HepG2 (cell line): ENCODE measurements at regions not wholly inside any gene's neighbourhood (a gene's known extent, or its start where the extent isn't known, plus 50 kb on each side); places are given as distances from the start of the nearest gene placed in this dataset.

ENCODE experiments used
- ATAC-seq: fragments of 200-7000 bp; cut with Tn5 transposase; 3 replicates; pipeline ENCODE4 v1.9.1; 2020; ENCODE audit warnings: mild to moderate bottlenecking, moderate library complexity
- BruUV-seq: library from RNA; stranded (reverse); fragments of 400-500 nt; replicated peaks from 2 replicates; lab custom pipeline; 2021; lab: Mats Ljungman, UMichigan
- CTCF ChIA-PET: fragments of 300-600 bp; formaldehyde crosslinking; extraction: SDS; loops from one replicate; lab custom pipeline; 2021; ENCODE audit warnings: low total read pairs, inconsistent platforms, low intra/inter-chr PET ratio; lab: Yijun Ruan, JAX
- POLR2A ChIA-PET: fragments of 350-600 bp; sonication (Branson Sonifier 250); formaldehyde crosslinking; loops from one replicate; lab custom pipeline; 2020; ENCODE audit warnings: antibody characterized with exemption, inconsistent platforms; lab: Yijun Ruan, JAX
- DNase-seq: peaks from one replicate; pipeline ENCODE4 v3.0.0-alpha.2; 2015; ENCODE audit warnings: low spot score
- FAIRE-seq: peaks from 3 replicates; lab custom pipeline; 2011; peaks lifted over from hg19 to GRCh38; lab: Jason Lieb, UNC
- H2AFZ ChIP-seq: one replicate; pipeline ENCODE4 v1.6.1; 2011; ENCODE audit warnings: low read length, inconsistent platforms
- H3K27ac ChIP-seq: fragments of 300-600 bp; 3 replicates; pipeline ENCODE4 v1.8.0; 2011; ENCODE audit warnings: mixed run types, mild to moderate bottlenecking, mixed read lengths, low read length, inconsistent platforms; ENCODE audit not compliant: insufficient read depth; ENCODE audit errors: extremely low read length
- H3K27me3 ChIP-seq, 2 experiments: fragments of 200-600 bp in 1 of 2; 2 replicates in 1 of 2; 3 replicates in 1 of 2; pipeline versions ENCODE4 v1.6.0 to v1.8.0; 2011; ENCODE audit warnings: low read length in 2 of 2, mild to moderate bottlenecking in 2 of 2, moderate library complexity in 2 of 2, inconsistent platforms in 1 of 2; ENCODE audit not compliant: insufficient read depth in 2 of 2, control insufficient read depth in 1 of 2
- H3K36me3 ChIP-seq, 2 experiments: fragments of 200-600 bp in 1 of 2; replicated peaks in 1 of 2; 2 replicates in 1 of 2; 3 replicates in 1 of 2; pipeline versions ENCODE4 v1.5.1 to v1.8.0; 2011; ENCODE audit warnings: low read length in 2 of 2, inconsistent platforms in 1 of 2; ENCODE audit not compliant: insufficient read depth in 2 of 2, control insufficient read depth in 1 of 2
- H3K4me1 ChIP-seq: 2 replicates; pipeline ENCODE4 v1.5.1; 2012; ENCODE audit warnings: low read length, inconsistent platforms; ENCODE audit not compliant: insufficient read depth
- H3K4me2 ChIP-seq: 2 replicates; pipeline ENCODE4 v1.6.0; 2011; ENCODE audit warnings: low read depth, low read length, inconsistent platforms
- H3K4me3 ChIP-seq, 3 experiments: fragments of 200-600 bp in 1 of 3; sonication (generic), shearing (Covaris generic) in 1 of 3; replicated peaks in 1 of 3; 2 replicates each; pipeline ENCODE4 v1.5.1; 2011 to 2016; ENCODE audit warnings: low read length in 3 of 3, inconsistent platforms in 2 of 3, low read depth in 2 of 3, mild to moderate bottlenecking in 2 of 3, control low read depth in 1 of 3, mixed read lengths in 1 of 3; ENCODE audit not compliant: insufficient read depth in 1 of 3
- H3K79me2 ChIP-seq: one replicate; pipeline ENCODE4 v1.6.1; 2011; ENCODE audit warnings: low read length, inconsistent platforms; ENCODE audit not compliant: insufficient read depth
- H3K9ac ChIP-seq: 2 replicates; pipeline ENCODE4 v1.6.0; 2011; ENCODE audit warnings: mild to moderate bottlenecking, low read depth, low read length, inconsistent platforms; ENCODE audit not compliant: insufficient read depth
- H3K9me3 ChIP-seq: 2 replicates; pipeline ENCODE4 v1.5.1; 2012; ENCODE audit warnings: mild to moderate bottlenecking, low read length
- H4K20me1 ChIP-seq: 2 replicates; pipeline ENCODE4 v1.6.0; 2011; ENCODE audit warnings: inconsistent platforms, mild to moderate bottlenecking, low read length, moderate library complexity; ENCODE audit not compliant: insufficient read depth
- HCFC1 ChIP-seq: fragments of 150-350 bp; IDR thresholded peaks from 2 replicates; pipeline ENCODE4 v1.6.1; 2014; ENCODE audit warnings: low read depth, low read length
- NR2C2 ChIP-seq: sonication (generic); formaldehyde crosslinking; IDR thresholded peaks from 2 replicates; pipeline ENCODE4 v1.4.0; 2020; ENCODE audit warnings: missing genetic modification reagents, mild to moderate bottlenecking, moderate library complexity, borderline replicate concordance
- PHB2 ChIP-seq: fragments of 450-650 bp; IDR thresholded peaks from 2 replicates; pipeline ENCODE4 v1.6.1; 2018; ENCODE audit not compliant: partially characterized antibody
- SMAD1 ChIP-seq: sonication (generic); formaldehyde crosslinking; IDR thresholded peaks from 2 replicates; pipeline ENCODE4 v1.4.0; 2020; ENCODE audit warnings: missing genetic modification reagents, low read depth, mild to moderate bottlenecking, borderline replicate concordance
- ZFP37 ChIP-seq: sonication (generic); formaldehyde crosslinking; IDR thresholded peaks from 2 replicates; pipeline ENCODE4 v1.4.0; 2020; ENCODE audit warnings: missing genetic modification reagents, borderline replicate concordance
- ZNF101 ChIP-seq: sonication (generic); formaldehyde crosslinking; IDR thresholded peaks from 2 replicates; pipeline ENCODE4 v1.4.0; 2020; ENCODE audit warnings: mild to moderate bottlenecking, low read depth, missing genetic modification reagents, borderline replicate concordance
- ZNF263 ChIP-seq: sonication (generic); formaldehyde crosslinking; IDR thresholded peaks from 2 replicates; pipeline ENCODE4 v1.4.0; 2020; ENCODE audit warnings: missing genetic modification reagents
- ZNF619 ChIP-seq: sonication (generic); formaldehyde crosslinking; IDR thresholded peaks from 2 replicates; pipeline ENCODE4 v1.4.0; 2020; ENCODE audit warnings: mild to moderate bottlenecking, missing genetic modification reagents
- ZNF883 ChIP-seq: sonication (generic); formaldehyde crosslinking; IDR thresholded peaks from 2 replicates; pipeline ENCODE4 v1.5.1; 2020; ENCODE audit warnings: mild to moderate bottlenecking, missing genetic modification reagents; ENCODE audit errors: not compliant biosample characterization
- WGBS: methylation state at CpG from one replicate; pipeline ENCODE4 v1.1.6; 2017; ENCODE audit warnings: low lambda C conversion rate; 5-methylcytosine and 5-hydroxymethylcytosine counted together
- in situ Hi-C: cut with HindIII; loops from 2 replicates; pipeline ENCODE4 v1.10.0; 2017; ENCODE audit warnings: low pct_unique_long_range_greater_than_20kb; ENCODE audit not compliant: extremely low pct_ligation_motif_present
- intact Hi-C: fragments of 100-400 bp; cut with micrococcal nuclease; formaldehyde crosslinking; loops from one replicate; pipeline ENCODE4 v1.10.0; 2022; ENCODE audit not compliant: unreplicated experiment
- TF ChIP-seq, protein P1 (sequence below): sonication (generic); formaldehyde crosslinking; IDR thresholded peaks from 2 replicates; pipeline ENCODE4 v1.8.0; 2022; ENCODE audit warnings: missing genetic modification reagents, mild to moderate bottlenecking, inconsistent platforms, borderline replicate concordance

DNA sequence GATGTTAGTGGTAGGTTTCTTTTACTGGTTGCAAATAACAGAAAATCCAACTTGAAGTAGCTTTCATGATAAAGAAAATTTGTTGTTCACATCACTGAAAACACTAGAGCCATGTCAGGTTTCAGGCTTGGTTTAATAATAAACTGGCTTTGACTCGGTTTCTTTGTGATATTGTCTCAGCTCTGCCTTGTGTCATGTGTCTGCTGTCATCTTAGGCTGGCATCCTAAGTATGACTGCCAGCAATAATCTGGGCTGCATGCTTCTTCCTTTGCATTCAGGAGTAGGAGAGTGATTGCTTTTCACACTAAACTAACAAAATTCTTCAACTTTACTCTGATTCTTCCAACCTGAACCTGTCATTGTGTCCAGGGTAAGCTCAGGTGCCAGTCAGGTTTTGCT lies 474.0 kb upstream of the B3GALT2 start:
- H3K27ac ChIP-seq: no peak overlapping the region
- ATAC-seq (no peak), DNase-seq (no peak), FAIRE-seq (no peak)
- CTCF ChIA-PET: no interaction called here
- H4K20me1 ChIP-seq: no peaks in the 10 kb centered on the region
- H3K4me3 ChIP-seq: no peak overlapping the region
- BruUV-seq: no TSS peak
- H2AFZ ChIP-seq: no peak overlapping the region
- H3K9me3 ChIP-seq: peaks cover 1% of the 10 kb centered on the region
- intact Hi-C loops: no loop called here
- no peaks in the 10 kb centered on the region for H3K27me3 ChIP-seq
- no peak overlapping the region for H3K9ac ChIP-seq
- WGBS: 0% methylated on average over 1 of the region's 1 CpG
- no peaks in the 10 kb centered on the region for H3K79me2 ChIP-seq
- no peak overlapping the region for H3K4me2 ChIP-seq
- no peaks in the 10 kb centered on the region for H3K4me1 ChIP-seq
- no peak for TF ChIP-seq ZFP37 (CRISPR knock-in tag)
- TF ChIP-seq SMAD1: no peak
- no peak for TF ChIP-seq ZNF619 (CRISPR knock-in tag)
- no peak for TF ChIP-seq NR2C2 (CRISPR knock-in tag)
- no peak for TF ChIP-seq ZNF883
- TF ChIP-seq, protein P1, sequence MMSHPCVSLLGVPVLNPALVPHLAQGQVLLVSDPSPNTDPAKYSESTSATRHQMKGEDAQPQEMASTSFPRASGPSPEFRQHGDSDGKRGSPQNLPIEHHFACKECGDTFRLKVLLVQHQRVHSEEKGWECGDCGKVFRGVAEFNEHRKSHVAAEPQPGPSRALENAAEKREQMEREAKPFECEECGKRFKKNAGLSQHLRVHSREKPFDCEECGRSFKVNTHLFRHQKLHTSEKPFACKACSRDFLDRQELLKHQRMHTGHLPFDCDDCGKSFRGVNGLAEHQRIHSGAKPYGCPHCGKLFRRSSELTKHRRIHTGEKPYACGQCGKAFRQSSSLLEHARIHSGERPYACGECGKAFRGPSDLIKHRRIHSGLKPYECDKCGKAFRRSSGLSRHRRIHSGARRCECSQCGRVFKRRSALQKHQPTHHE: no peak
- TF ChIP-seq, all 625 proteins: peak for 0
- no peaks in the 10 kb centered on the region for H3K36me3 ChIP-seq
- in situ Hi-C loops: no loop called here
- POLR2A ChIA-PET: no interaction called here

DNA sequence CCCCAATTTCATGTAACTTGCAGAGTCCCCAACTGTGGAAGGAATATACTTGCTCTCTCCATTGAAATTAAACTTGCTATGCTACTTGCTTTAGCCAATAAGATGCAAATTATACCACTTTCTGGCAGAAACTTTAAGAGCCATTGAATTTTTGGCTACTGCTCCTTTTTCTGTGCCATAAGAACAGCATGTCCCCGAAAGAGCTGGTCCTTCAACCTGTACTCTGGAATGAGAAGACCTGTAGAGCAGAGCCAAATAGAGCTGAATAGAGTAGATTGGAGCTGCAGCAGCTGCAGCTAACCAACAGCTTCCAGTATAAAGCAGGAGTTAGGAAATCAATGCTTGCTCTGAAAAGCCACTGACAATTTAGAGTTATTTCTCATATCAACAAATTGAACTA lies 472.3 kb upstream of the B3GALT2 start:
- H3K36me3 ChIP-seq: no peaks in the 10 kb centered on the region
- H3K9ac ChIP-seq: no peak overlapping the region
- H3K4me3 ChIP-seq: no peak overlapping the region
- no peaks in the 10 kb centered on the region for H3K79me2 ChIP-seq
- no peak overlapping the region for H2AFZ ChIP-seq
- H3K9me3 ChIP-seq: peaks cover 19% of the 10 kb centered on the region
- WGBS: 0% methylated on average over 1 of the region's 1 CpG
- intact Hi-C loops: no loop called here
- in situ Hi-C loops: no loop called here
- no peak overlapping the region for H3K27ac ChIP-seq
- no peak for TF ChIP-seq HCFC1
- no peak for TF ChIP-seq ZNF263 (CRISPR knock-in tag)
- TF ChIP-seq PHB2: no peak
- no peak for TF ChIP-seq ZNF101
- no peaks in the 10 kb centered on the region for H3K4me1 ChIP-seq
- ChIA-PET CTCF (no interaction called here), POLR2A (no interaction called here)
- H3K4me2 ChIP-seq: no peak overlapping the region
- H4K20me1 ChIP-seq: no peaks in the 10 kb centered on the region
- DNase-seq (no peak), FAIRE-seq (no peak), ATAC-seq (no peak)
- H3K27me3 ChIP-seq: no peaks in the 10 kb centered on the region
- no TSS peak for BruUV-seq
